A549 (cell line): ENCODE measurements at regions not wholly inside any gene's neighbourhood (a gene's known extent, or its start where the extent isn't known, plus 50 kb on each side); places are given as distances from the start of the nearest gene placed in this dataset.

ENCODE experiments used
- ATAC-seq, 2 experiments: fragments of 200-7000 bp in 1 of 2; fragments of >200 bp in 1 of 2; cut with Nextera tagmentation in 1 of 2; cut with Tn5 transposase in 1 of 2; 3 replicates each; pipeline versions ENCODE4 v1.8.0 to v1.9.1; 2018 to 2020; ENCODE audit warnings: mild to moderate bottlenecking in 1 of 2, moderate library complexity in 1 of 2
- CTCF ChIA-PET: fragments of 300-600 bp; sonication (Branson Sonifier 250); formaldehyde crosslinking; extraction: SDS; loops from one replicate; lab custom pipeline; 2021; ENCODE audit warnings: antibody characterized with exemption, inconsistent platforms; lab: Yijun Ruan, JAX
- POLR2A ChIA-PET: fragments of 350-600 bp; formaldehyde crosslinking; extraction: SDS; loops from one replicate; lab custom pipeline; 2021; ENCODE audit warnings: antibody characterized with exemption, inconsistent platforms; lab: Yijun Ruan, JAX
- DNase-seq, 2 experiments: peaks; one replicate each; pipeline versions ENCODE4 v3.0.0 to v3.0.0-alpha.2; 2011 to 2016; ENCODE audit warnings: low read depth in 1 of 2, low spot score in 1 of 2
- FAIRE-seq: peaks from 2 replicates; lab custom pipeline; 2011; peaks lifted over from hg19 to GRCh38; lab: Jason Lieb, UNC
- H3K27ac ChIP-seq, 2 experiments: fragments of >200 bp; sonication (Bioruptor Twin); formaldehyde crosslinking; 3 replicates each; pipeline ENCODE4 v1.5.1; 2016 to 2017
- H3K4me1 ChIP-seq: fragments of >200 bp; sonication (Bioruptor Twin); formaldehyde crosslinking; 3 replicates; pipeline ENCODE4 v1.6.1; 2016
- H3K4me2 ChIP-seq: fragments of >200 bp; sonication (Bioruptor Twin); formaldehyde crosslinking; 3 replicates; pipeline ENCODE4 v1.6.1; 2016
- H3K4me3 ChIP-seq: fragments of >200 bp; sonication (Bioruptor Twin); formaldehyde crosslinking; 3 replicates; pipeline ENCODE4 v1.5.1; 2016
- H3K9me3 ChIP-seq: fragments of >200 bp; sonication (Bioruptor Twin); formaldehyde crosslinking; 3 replicates; pipeline ENCODE4 v1.6.1; 2016
- CBX2 ChIP-seq: fragments of 200-600 bp; sonication (generic); IDR thresholded peaks from 2 replicates; pipeline ENCODE4 v1.6.1; 2016; ENCODE audit warnings: low read depth, mild to moderate bottlenecking, borderline replicate concordance
- CEBPB ChIP-seq, 2 experiments: fragments of >200 bp in 1 of 2; sonication (Bioruptor Twin) in 1 of 2; formaldehyde crosslinking in 1 of 2; IDR thresholded peaks; 2 replicates each; pipeline ENCODE4 v1.6.1; 2012 to 2016
- CHD2 ChIP-seq: fragments of 150-350 bp; IDR thresholded peaks from 2 replicates; pipeline ENCODE4 v1.6.1; 2014; ENCODE audit warnings: low read length; ENCODE audit not compliant: partially characterized antibody
- CHD4 ChIP-seq: fragments of 200-600 bp; sonication (generic); IDR thresholded peaks from 2 replicates; pipeline ENCODE4 v1.6.1; 2016; ENCODE audit warnings: antibody characterized with exemption, mild to moderate bottlenecking, borderline replicate concordance
- EP300 ChIP-seq, 2 experiments: fragments of >200 bp; sonication (Bioruptor Twin); formaldehyde crosslinking; IDR thresholded peaks; 2 replicates in 1 of 2; 3 replicates in 1 of 2; pipeline ENCODE4 v1.6.1; 2016 to 2017
- FOSL2 ChIP-seq, 2 experiments: fragments of 450-650 bp in 1 of 2; fragments of >200 bp in 1 of 2; sonication (Bioruptor Twin) in 1 of 2; formaldehyde crosslinking; IDR thresholded peaks; 2 replicates each; pipeline versions ENCODE4 v1.5.0 to v1.6.1; 2016 to 2020; ENCODE audit warnings: mild to moderate bottlenecking in 1 of 2, moderate library complexity in 1 of 2
- GATA3 ChIP-seq: IDR thresholded peaks from 2 replicates; pipeline ENCODE4 v1.6.1; 2012; ENCODE audit warnings: borderline replicate concordance
- HEYL ChIP-seq: fragments of 250-450 bp; sonication (Bioruptor Pico); IDR thresholded peaks from 2 replicates; pipeline ENCODE4 v1.8.0; 2021; ENCODE audit warnings: mild to moderate bottlenecking, moderate library complexity
- KDM1A ChIP-seq: fragments of 200-600 bp; sonication (generic); IDR thresholded peaks from 2 replicates; pipeline ENCODE4 v1.6.1; 2016; ENCODE audit warnings: low read depth, mild to moderate bottlenecking
- MAFK ChIP-seq: fragments of 450-650 bp; IDR thresholded peaks from 2 replicates; pipeline ENCODE4 v1.6.1; 2014; ENCODE audit not compliant: partially characterized antibody
- MYC ChIP-seq: IDR thresholded peaks from 2 replicates; pipeline ENCODE4 v1.6.1; 2012; ENCODE audit warnings: mild to moderate bottlenecking, inconsistent platforms, low read length, improper control_type of control experiment, borderline replicate concordance
- PHF8 ChIP-seq: fragments of 200-600 bp; sonication (generic); IDR thresholded peaks from 2 replicates; pipeline ENCODE4 v1.6.1; 2016; ENCODE audit warnings: low read depth, mild to moderate bottlenecking, antibody characterized with exemption, moderate library complexity, borderline replicate concordance
- POLR2A ChIP-seq: IDR thresholded peaks from 2 replicates; pipeline ENCODE4 v1.6.1; 2012; ENCODE audit warnings: mild to moderate bottlenecking, low read length
- RARB ChIP-seq: fragments of 250-450 bp; sonication (Bioruptor Pico); IDR thresholded peaks from 2 replicates; pipeline ENCODE4 v1.8.0; 2021; ENCODE audit warnings: mild to moderate bottlenecking, moderate library complexity
- RFX5 ChIP-seq: fragments of 450-650 bp; IDR thresholded peaks from 2 replicates; pipeline ENCODE4 v1.7.1; 2014; ENCODE audit warnings: antibody characterized with exemption, mild to moderate bottlenecking, moderate library complexity
- RNF2 ChIP-seq: fragments of 200-600 bp; sonication (generic); IDR thresholded peaks from 2 replicates; pipeline ENCODE4 v1.6.1; 2016; ENCODE audit warnings: low read depth, mild to moderate bottlenecking, antibody characterized with exemption, moderate library complexity, borderline replicate concordance
- TP53 ChIP-seq: fragments of 250-450 bp; sonication (Bioruptor Pico); IDR thresholded peaks from 2 replicates; pipeline ENCODE4 v1.5.0; 2021; ENCODE audit warnings: mild to moderate bottlenecking, moderate library complexity
- ZSCAN20 ChIP-seq: fragments of 250-450 bp; sonication (Bioruptor Pico); IDR thresholded peaks from 2 replicates; pipeline ENCODE4 v1.8.0; 2022; ENCODE audit warnings: mild to moderate bottlenecking, moderate library complexity
- WGBS: methylation state at CpG from one replicate; pipeline ENCODE4 v1.1.6; 2017; ENCODE audit errors: missing lambda C conversion rate; 5-methylcytosine and 5-hydroxymethylcytosine counted together
- TF ChIP-seq, protein P1 (sequence below): fragments of 150-350 bp; IDR thresholded peaks from 2 replicates; pipeline ENCODE4 v1.6.1; 2014; ENCODE audit warnings: low read depth, mild to moderate bottlenecking, low read length
- TF ChIP-seq, protein P2 (sequence below): fragments of >200 bp; sonication (Bioruptor Twin); formaldehyde crosslinking; IDR thresholded peaks from 2 replicates; pipeline ENCODE4 v1.6.1; 2016
- TF ChIP-seq, protein P3 (sequence below): fragments of 450-650 bp; IDR thresholded peaks from 2 replicates; pipeline ENCODE4 v1.6.1; 2014; ENCODE audit warnings: antibody characterized with exemption
- TF ChIP-seq, protein P4 (sequence below): fragments of 250-450 bp; sonication (Bioruptor Pico); IDR thresholded peaks from 2 replicates; pipeline ENCODE4 v1.5.0; 2021; ENCODE audit warnings: mild to moderate bottlenecking, moderate library complexity, borderline replicate concordance
- TF ChIP-seq, protein P5 (sequence below): fragments of >200 bp; sonication (Bioruptor Twin); formaldehyde crosslinking; IDR thresholded peaks from 3 replicates; pipeline ENCODE4 v1.6.1; 2016

DNA sequence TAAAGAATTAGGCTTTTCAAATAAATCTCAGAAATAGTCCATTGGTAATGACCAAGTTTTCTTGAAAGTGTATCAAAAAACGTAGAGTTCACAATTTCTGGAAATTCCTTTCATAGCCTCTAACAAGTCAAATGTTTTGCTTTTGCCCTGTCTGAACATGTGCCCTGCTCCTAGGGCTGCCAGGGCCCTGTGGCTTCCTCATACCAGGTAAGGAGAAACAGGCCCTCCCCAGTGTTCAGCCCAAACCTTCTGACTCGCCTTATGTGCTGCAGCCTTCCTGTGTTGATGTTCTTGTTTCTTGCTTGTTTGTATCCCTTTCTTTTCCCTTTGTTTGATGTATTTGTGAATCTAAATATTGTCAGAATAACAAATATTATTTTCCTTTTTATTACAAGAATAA lies 146.1 kb upstream of the PACRGL start:
- FAIRE-seq (no peak), ATAC-seq (no peak), DNase-seq (no peak)
- ChIA-PET POLR2A (no interaction called here), CTCF (no interaction called here)
- Histone ChIP-seq H3K4me2 (no peak overlapping the region), H3K4me3 (no peak overlapping the region), H3K9me3 (no peaks in the 10 kb centered on the region), H3K4me1 (no peaks in the 10 kb centered on the region), H3K27ac (no peak overlapping the region)
- no peak for TF ChIP-seq CEBPB (IDR thresholded peaks at IDR 0.05)
- no peak for TF ChIP-seq RARB (CRISPR knock-in tag)
- no peak for TF ChIP-seq CHD2
- TF ChIP-seq HEYL (CRISPR knock-in tag) = no peak
- no peak for TF ChIP-seq CHD4
- TF ChIP-seq, protein P1, sequence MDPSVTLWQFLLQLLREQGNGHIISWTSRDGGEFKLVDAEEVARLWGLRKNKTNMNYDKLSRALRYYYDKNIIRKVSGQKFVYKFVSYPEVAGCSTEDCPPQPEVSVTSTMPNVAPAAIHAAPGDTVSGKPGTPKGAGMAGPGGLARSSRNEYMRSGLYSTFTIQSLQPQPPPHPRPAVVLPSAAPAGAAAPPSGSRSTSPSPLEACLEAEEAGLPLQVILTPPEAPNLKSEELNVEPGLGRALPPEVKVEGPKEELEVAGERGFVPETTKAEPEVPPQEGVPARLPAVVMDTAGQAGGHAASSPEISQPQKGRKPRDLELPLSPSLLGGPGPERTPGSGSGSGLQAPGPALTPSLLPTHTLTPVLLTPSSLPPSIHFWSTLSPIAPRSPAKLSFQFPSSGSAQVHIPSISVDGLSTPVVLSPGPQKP = no peak
- no peak for TF ChIP-seq EP300 (IDR thresholded peaks at IDR 0.05)
- TF ChIP-seq, protein P2, sequence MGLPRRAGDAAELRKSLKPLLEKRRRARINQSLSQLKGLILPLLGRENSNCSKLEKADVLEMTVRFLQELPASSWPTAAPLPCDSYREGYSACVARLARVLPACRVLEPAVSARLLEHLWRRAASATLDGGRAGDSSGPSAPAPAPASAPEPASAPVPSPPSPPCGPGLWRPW = no peak
- TF ChIP-seq, protein P3, sequence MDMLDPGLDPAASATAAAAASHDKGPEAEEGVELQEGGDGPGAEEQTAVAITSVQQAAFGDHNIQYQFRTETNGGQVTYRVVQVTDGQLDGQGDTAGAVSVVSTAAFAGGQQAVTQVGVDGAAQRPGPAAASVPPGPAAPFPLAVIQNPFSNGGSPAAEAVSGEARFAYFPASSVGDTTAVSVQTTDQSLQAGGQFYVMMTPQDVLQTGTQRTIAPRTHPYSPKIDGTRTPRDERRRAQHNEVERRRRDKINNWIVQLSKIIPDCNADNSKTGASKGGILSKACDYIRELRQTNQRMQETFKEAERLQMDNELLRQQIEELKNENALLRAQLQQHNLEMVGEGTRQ = no peak
- no peak for TF ChIP-seq FOSL2 (IDR thresholded peaks at IDR 0.05)
- no peak for TF ChIP-seq FOSL2 (CRISPR knock-in tag; IDR thresholded peaks at IDR 0.05)
- TF ChIP-seq PHF8 = no peak
- TF ChIP-seq ZSCAN20 (CRISPR knock-in tag) = no peak
- no peak for TF ChIP-seq RNF2
- TF ChIP-seq MYC = no peak
- TF ChIP-seq GATA3 = no peak
- no peak for TF ChIP-seq CBX2
- no peak for TF ChIP-seq POLR2A
- whole genome bisulfite sequencing = 0% methylated on average over 2 of the region's 2 CpGs

DNA sequence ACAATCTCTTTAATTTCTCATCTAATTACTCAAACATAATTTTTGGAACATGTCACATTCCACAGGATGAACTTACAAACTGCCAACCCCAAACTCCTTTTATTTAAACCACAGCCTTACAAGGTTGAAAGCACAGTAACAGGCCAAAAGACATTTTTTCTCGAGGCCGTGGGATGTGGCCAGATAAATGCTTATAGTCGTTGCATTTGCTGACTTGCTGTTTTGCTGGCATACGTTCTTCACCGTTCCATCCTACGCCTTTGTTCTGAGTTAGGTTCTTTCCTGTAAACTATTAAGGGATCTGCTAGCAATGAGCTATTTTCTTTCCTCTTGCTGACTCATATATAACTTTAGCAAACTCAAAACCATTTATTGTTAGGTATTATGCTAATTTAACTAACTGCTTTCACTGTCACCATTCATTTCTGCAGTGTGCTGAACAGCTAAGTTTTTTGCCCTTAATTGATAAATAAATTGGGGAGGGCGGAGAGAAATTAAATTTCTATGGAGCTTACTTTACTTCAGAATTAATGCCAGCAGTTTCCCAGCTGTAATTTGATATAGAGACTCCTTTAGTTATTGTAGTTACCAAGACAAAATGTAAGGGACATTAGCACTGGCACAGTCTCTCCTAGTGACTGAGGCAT lies 135.1 kb upstream of the PACRGL start:
- DNase-seq (no peak), FAIRE-seq (no peak), ATAC-seq (no peak)
- Histone ChIP-seq H3K4me3 (no peak overlapping the region), H3K4me1 (no peaks in the 10 kb centered on the region), H3K4me2 (no peak overlapping the region), H3K9me3 (no peaks in the 10 kb centered on the region), H3K27ac (no peak overlapping the region)
- ChIA-PET POLR2A (no interaction called here), CTCF (no interaction called here)
- peak; percentile 21 for TF ChIP-seq MAFK
- TF ChIP-seq, protein P1 = no peak
- 7% methylated on average over 7 of the region's 7 CpGs for WGBS

DNA sequence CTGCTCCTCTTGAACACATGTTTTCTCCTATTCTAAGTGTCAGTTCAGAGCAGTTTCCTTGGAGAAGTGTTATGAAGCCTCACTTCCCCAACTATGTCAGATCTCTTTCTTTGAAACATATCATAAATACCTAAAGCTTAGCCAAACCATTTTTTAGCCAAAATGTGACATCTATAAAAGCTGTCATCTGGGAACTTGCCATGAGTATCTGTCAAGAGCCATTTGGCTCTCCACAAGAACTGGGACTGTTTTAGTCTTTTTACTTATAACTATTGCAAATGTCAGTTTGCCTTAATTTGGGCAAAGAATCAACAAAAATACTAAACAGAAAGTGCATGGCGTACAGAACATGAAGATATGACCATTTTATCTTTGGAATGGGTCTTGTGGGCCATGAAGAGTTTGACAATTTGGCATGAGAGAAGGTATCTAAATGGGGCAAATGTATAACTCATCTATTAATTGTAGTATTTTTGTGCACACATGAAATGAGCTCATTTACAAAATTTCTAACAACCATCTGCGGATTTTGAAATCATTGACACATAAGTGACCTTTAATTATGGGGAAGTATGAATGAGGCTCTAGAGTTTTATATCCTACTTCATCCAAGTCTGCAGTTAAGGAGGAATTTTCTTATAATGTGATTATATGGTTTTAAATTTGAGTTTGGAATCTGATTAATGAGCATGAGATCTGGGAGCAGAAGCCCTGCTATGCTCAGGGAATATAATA lies 129.1 kb upstream of the PACRGL start:
- 3% methylated on average over 2 of the region's 2 CpGs for WGBS
- ATAC-seq = no peak
- CTCF ChIA-PET = no interaction called here
- no peak for FAIRE-seq
- Histone ChIP-seq H3K9me3 (no peaks in the 10 kb centered on the region), H3K27ac (no peak overlapping the region), H3K4me1 (no peaks in the 10 kb centered on the region), H3K4me2 (no peak overlapping the region), H3K4me3 (no peak overlapping the region)
- no peak for DNase-seq
- POLR2A ChIA-PET = no interaction called here
- TF ChIP-seq, protein P1 = no peak
- TF ChIP-seq MAFK (no peak), POLR2A (no peak), RFX5 (no peak), CHD4 (no peak), EP300 (IDR thresholded peaks at IDR 0.05) (no peak), TP53 (CRISPR knock-in tag) (no peak), PHF8 (no peak), CEBPB (IDR thresholded peaks at IDR 0.05) (no peak), KDM1A (no peak)
- TF ChIP-seq, protein P4, sequence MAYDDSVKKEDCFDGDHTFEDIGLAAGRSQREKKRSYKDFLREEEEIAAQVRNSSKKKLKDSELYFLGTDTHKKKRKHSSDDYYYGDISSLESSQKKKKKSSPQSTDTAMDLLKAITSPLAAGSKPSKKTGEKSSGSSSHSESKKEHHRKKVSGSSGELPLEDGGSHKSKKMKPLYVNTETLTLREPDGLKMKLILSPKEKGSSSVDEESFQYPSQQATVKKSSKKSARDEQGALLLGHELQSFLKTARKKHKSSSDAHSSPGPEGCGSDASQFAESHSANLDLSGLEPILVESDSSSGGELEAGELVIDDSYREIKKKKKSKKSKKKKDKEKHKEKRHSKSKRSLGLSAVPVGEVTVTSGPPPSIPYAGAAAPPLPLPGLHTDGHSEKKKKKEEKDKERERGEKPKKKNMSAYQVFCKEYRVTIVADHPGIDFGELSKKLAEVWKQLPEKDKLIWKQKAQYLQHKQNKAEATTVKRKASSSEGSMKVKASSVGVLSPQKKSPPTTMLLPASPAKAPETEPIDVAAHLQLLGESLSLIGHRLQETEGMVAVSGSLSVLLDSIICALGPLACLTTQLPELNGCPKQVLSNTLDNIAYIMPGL (CRISPR knock-in tag) = no peak
- TF ChIP-seq, protein P5, sequence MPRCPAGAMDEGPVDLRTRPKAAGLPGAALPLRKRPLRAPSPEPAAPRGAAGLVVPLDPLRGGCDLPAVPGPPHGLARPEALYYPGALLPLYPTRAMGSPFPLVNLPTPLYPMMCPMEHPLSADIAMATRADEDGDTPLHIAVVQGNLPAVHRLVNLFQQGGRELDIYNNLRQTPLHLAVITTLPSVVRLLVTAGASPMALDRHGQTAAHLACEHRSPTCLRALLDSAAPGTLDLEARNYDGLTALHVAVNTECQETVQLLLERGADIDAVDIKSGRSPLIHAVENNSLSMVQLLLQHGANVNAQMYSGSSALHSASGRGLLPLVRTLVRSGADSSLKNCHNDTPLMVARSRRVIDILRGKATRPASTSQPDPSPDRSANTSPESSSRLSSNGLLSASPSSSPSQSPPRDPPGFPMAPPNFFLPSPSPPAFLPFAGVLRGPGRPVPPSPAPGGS = no peak
